ENCODE measurements at regions not wholly inside any gene's neighbourhood (a gene's known extent, or its start where the extent isn't known, plus 50 kb on each side); places are given as distances from the start of the nearest gene placed in this dataset.
A peak's percentile ranks its signal among the peaks of the same experiment; 100 is the strongest.

DNA sequence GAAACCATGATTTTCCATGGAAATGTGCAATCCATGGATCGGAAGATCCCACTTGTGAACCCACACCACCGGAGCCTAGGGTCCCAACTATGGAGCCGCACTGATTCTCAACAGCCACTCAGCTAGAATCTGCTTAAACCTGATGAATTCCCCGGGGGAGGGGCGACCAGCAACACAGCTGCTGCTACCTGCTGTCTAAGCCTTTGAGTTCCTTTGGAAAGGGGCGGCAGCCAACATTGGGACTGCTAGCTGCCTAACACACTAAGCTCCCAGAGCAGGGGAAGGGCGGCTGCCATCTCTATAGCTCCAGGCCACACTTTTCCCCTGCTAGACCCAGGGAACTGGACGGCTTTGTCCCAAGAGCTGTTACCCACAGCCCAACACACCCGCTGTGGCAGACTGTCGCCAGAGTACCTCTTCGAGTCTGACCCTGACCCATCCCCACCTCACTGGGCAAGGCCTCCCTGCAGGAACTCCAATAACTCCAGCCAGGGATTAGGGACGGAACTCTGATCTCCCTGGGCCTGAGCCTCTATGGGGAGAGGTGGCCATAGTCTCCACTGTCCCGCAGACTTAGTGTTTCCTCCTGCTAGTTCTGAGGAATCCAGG is 205.8 kb upstream of the SLC16A7 start:
- H3K27me3 Mint-ChIP-seq (ENCODE audit: insufficient read depth), result no peaks in the 10 kb centered on the region
- H3K27ac ChIP-seq (ENCODE audit: low read depth, low read length), result no peak overlapping the region
- no peak for TF ChIP-seq CTCF (conservative IDR thresholded peaks at IDR 0.05)

GRCh38 chr12:59388694-59389093 is 207.1 kb upstream of the SLC16A7 start:
- H3K27ac Mint-ChIP-seq, result no peak overlapping the region
- no peak for DNase-seq
- no peak for TF ChIP-seq CTCF (conservative IDR thresholded peaks at IDR 0.05)
- H3K36me3 Mint-ChIP-seq (ENCODE audit: low read depth), result peaks cover 40% of the 10 kb centered on the region
- WGBS, 2 experiments (ENCODE audit: insufficient coverage in 1 of 2, insufficient read length in 1 of 2), result 100% methylated on average over 1 of the region's 1 CpG
- H3K9ac ChIP-seq (ENCODE audit: extremely low read depth, low read length, poor library complexity, severe bottlenecking), result no peak overlapping the region
- no peaks in the 10 kb centered on the region for H3K36me3 ChIP-seq (ENCODE audit: control insufficient read depth, insufficient read depth, low read length)
- H3K27ac ChIP-seq (ENCODE audit: low read depth, low read length), result no peak overlapping the region
- no peaks in the 10 kb centered on the region for H3K4me1 ChIP-seq (ENCODE audit: control insufficient read depth, insufficient read depth, low read length)
- no peaks in the 10 kb centered on the region for H3K27me3 Mint-ChIP-seq (ENCODE audit: insufficient read depth)
- H3K9me3 Mint-ChIP-seq, result peaks cover 58% of the 10 kb centered on the region
- H3K9me3 ChIP-seq (ENCODE audit: control insufficient read depth, low read length), result peaks cover 28% of the 10 kb centered on the region
- H3K4me3 ChIP-seq (ENCODE audit: low read length), result no peak overlapping the region
- H3K4me1 Mint-ChIP-seq, result peaks cover 2% of the 10 kb centered on the region
- H3K27me3 ChIP-seq (ENCODE audit: control insufficient read depth, insufficient read depth, low read length, poor library complexity, severe bottlenecking), result no peaks in the 10 kb centered on the region
- no peak overlapping the region for H3K4me3 Mint-ChIP-seq

More for the DNA sequence above, 205.8 kb upstream of the SLC16A7 start:
- Histone ChIP-seq H3K9ac (ENCODE audit: extremely low read depth, low read length, poor library complexity, severe bottlenecking) (no peak overlapping the region), H3K36me3 (ENCODE audit: control insufficient read depth, insufficient read depth, low read length) (no peaks in the 10 kb centered on the region), H3K4me3 (ENCODE audit: low read length) (no peak overlapping the region), H3K4me1 (ENCODE audit: control insufficient read depth, insufficient read depth, low read length) (no peaks in the 10 kb centered on the region), H3K9me3 (ENCODE audit: control insufficient read depth, low read length) (peaks cover 28% of the 10 kb centered on the region), H3K27me3 (ENCODE audit: control insufficient read depth, insufficient read depth, low read length, poor library complexity, severe bottlenecking) (no peaks in the 10 kb centered on the region)
- no peak for DNase-seq
- 85 to 86% methylated on average over 8 to 13 of the region's 13 CpGs for WGBS, 2 experiments (ENCODE audit: insufficient coverage in 1 of 2, insufficient read length in 1 of 2)
- H3K4me3 Mint-ChIP-seq, result no peak overlapping the region
- peaks cover 68% of the 10 kb centered on the region for H3K9me3 Mint-ChIP-seq
- no peak overlapping the region for H3K27ac Mint-ChIP-seq
- peaks cover 40% of the 10 kb centered on the region for H3K36me3 Mint-ChIP-seq (ENCODE audit: low read depth)
- H3K4me1 Mint-ChIP-seq, result peaks cover 2% of the 10 kb centered on the region

DNA sequence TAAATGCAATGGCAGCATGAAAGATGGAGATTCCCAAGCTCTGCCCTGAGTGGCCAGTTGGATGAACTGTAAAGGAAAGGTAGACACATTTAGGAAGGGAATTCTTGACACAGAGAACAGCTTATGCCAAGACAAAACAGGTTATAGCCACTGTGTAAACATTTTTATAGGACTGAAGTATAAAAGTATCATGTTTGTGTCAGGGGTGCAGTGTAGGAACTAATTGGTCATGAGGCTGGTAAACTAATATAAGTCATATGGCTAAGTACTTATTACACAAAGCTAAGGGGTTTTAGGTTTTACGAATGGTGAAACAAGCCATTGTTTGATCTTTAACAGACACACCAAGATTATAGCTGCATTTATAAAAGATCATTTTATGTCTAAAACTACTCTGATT is 207.7 kb upstream of the SLC16A7 start:
- Histone ChIP-seq H3K9ac (ENCODE audit: extremely low read depth, low read length, poor library complexity, severe bottlenecking) (no peak overlapping the region), H3K9me3 (ENCODE audit: control insufficient read depth, low read length) (peaks cover 28% of the 10 kb centered on the region), H3K4me1 (ENCODE audit: control insufficient read depth, insufficient read depth, low read length) (no peaks in the 10 kb centered on the region), H3K4me3 (ENCODE audit: low read length) (peak overlapping the region; percentile 15), H3K27me3 (ENCODE audit: control insufficient read depth, insufficient read depth, low read length, poor library complexity, severe bottlenecking) (no peaks in the 10 kb centered on the region), H3K36me3 (ENCODE audit: control insufficient read depth, insufficient read depth, low read length) (no peaks in the 10 kb centered on the region), H3K27ac (ENCODE audit: low read depth, low read length) (no peak overlapping the region)
- WGBS, 2 experiments (ENCODE audit: insufficient coverage in 1 of 2, insufficient read length in 1 of 2), result 91% methylated on average over 1 of the region's 1 CpG; no CpG with 5 or more reads in 1 of the 2 experiments
- Mint-ChIP-seq H3K4me3 (no peak overlapping the region), H3K9me3 (peaks cover 54% of the 10 kb centered on the region), H3K36me3 (ENCODE audit: low read depth) (peaks cover 40% of the 10 kb centered on the region), H3K27ac (no peak overlapping the region), H3K27me3 (ENCODE audit: insufficient read depth) (no peaks in the 10 kb centered on the region), H3K4me1 (peaks cover 2% of the 10 kb centered on the region)
- no peak for TF ChIP-seq CTCF (conservative IDR thresholded peaks at IDR 0.05)
- DNase-seq, result no peak

Measured in endodermal cell (in vitro differentiated cells).